GM23248 (cell line): ENCODE measurements at regions not wholly inside any gene's neighbourhood (a gene's known extent, or its start where the extent isn't known, plus 50 kb on each side); places are given as distances from the start of the nearest gene placed in this dataset.

Source experiments
- EZH2 ChIP-seq: fragments of 200-600 bp; sonication (generic); IDR thresholded peaks from 2 replicates; pipeline ENCODE4 v1.6.1; 2018; ENCODE audit warnings: antibody characterized with exemption, mild to moderate bottlenecking; ENCODE audit not compliant: insufficient read depth, poor library complexity, severe bottlenecking
- EZH2phosphoT487 ChIP-seq: fragments of 200-600 bp; sonication (generic); IDR thresholded peaks from 2 replicates; pipeline ENCODE4 v1.6.1; 2018; ENCODE audit warnings: antibody characterized with exemption, moderate library complexity, mild to moderate bottlenecking, low read depth; ENCODE audit not compliant: insufficient read depth

GRCh38 chr9:65458465-65458864 lies 173.5 kb upstream of the FOXD4L5 start:
- TF ChIP-seq EZH2 = no peak
- no peak for TF ChIP-seq EZH2phosphoT487
